HL-60 (cell line): ENCODE measurements at regions not wholly inside any gene's neighbourhood (a gene's known extent, or its start where the extent isn't known, plus 50 kb on each side); places are given as distances from the start of the nearest gene placed in this dataset.

ENCODE experiments used
- CTCF ChIP-seq: IDR thresholded peaks from one replicate; pipeline ENCODE4 v1.5.1; 2011; ENCODE audit warnings: low read length, control low read depth, inconsistent platforms; ENCODE audit not compliant: insufficient read depth
- POLR2AphosphoS5 ChIP-seq: IDR thresholded peaks from 2 replicates; pipeline ENCODE4 v1.6.1; 2012; ENCODE audit warnings: low read depth
- REST ChIP-seq: IDR thresholded peaks from 2 replicates; pipeline ENCODE4 v1.6.1; 2012; ENCODE audit warnings: low read depth; ENCODE audit not compliant: insufficient replicate concordance

- TF ChIP-seq CTCF: no peak
- no peak for TF ChIP-seq POLR2AphosphoS5
- no peak for TF ChIP-seq REST
Measured at GRCh38 chr4:111326450-111326849, 703.6 kb upstream of the PITX2 start.
